ENCODE measurements at regions not wholly inside any gene's neighbourhood (a gene's known extent, or its start where the extent isn't known, plus 50 kb on each side); places are given as distances from the start of the nearest gene placed in this dataset.

GRCh38 chr16:79765431-79765830 lies 164.9 kb upstream of the MAF start:
- TF ChIP-seq CTCF (conservative IDR thresholded peaks at IDR 0.05 in 1 of 2, IDR thresholded peaks at IDR 0.05 in 1 of 2; ENCODE audit: extremely low read depth in 1 of 2, insufficient read depth in 1 of 2, low read depth in 1 of 2, low read length in 2 of 2), result no peak
- TF ChIP-seq EZH2 (IDR thresholded peaks at IDR 0.05; ENCODE audit: borderline replicate concordance, low read length), result no peak
